ENCODE measurements at regions not wholly inside any gene's neighbourhood (a gene's known extent, or its start where the extent isn't known, plus 50 kb on each side); places are given as distances from the start of the nearest gene placed in this dataset.

GRCh38 chr6:43953794-43954310 lies 173.4 kb downstream of the MRPL14 start:
- TF ChIP-seq RAD21 (CRISPR knock-in tag; conservative IDR thresholded peaks at IDR 0.05 in 1 of 2, IDR thresholded peaks at IDR 0.05 in 1 of 2): peak; percentile 39 to 69
- peak; percentile 56 to 69 (median 63) for TF ChIP-seq CTCF (IDR thresholded peaks at IDR 0.05 in 2 of 3, conservative IDR thresholded peaks at IDR 0.05 in 1 of 3; ENCODE audit: insufficient read depth in 2 of 3, low read depth in 1 of 3, low read length in 3 of 3)
- no peak for TF ChIP-seq ARNT (IDR thresholded peaks at IDR 0.05)
- no peak for TF ChIP-seq ZNF274 (IDR thresholded peaks at IDR 0.05; ENCODE audit: borderline replicate concordance, low read depth, low read length)
- no peak for TF ChIP-seq CREB3 (tag; conservative IDR thresholded peaks at IDR 0.05; ENCODE audit: low read depth)
- no peak for TF ChIP-seq KLF13 (tag; IDR thresholded peaks at IDR 0.05; ENCODE audit: borderline replicate concordance, low read depth)
- TF ChIP-seq C11orf30 (IDR thresholded peaks at IDR 0.05; ENCODE audit: low read depth): no peak
- no peak for TF ChIP-seq ELF1 (tag; IDR thresholded peaks at IDR 0.05)
- TF ChIP-seq NFE2 (IDR thresholded peaks at IDR 0.05; ENCODE audit: low read depth): no peak
- TF ChIP-seq, protein P1, sequence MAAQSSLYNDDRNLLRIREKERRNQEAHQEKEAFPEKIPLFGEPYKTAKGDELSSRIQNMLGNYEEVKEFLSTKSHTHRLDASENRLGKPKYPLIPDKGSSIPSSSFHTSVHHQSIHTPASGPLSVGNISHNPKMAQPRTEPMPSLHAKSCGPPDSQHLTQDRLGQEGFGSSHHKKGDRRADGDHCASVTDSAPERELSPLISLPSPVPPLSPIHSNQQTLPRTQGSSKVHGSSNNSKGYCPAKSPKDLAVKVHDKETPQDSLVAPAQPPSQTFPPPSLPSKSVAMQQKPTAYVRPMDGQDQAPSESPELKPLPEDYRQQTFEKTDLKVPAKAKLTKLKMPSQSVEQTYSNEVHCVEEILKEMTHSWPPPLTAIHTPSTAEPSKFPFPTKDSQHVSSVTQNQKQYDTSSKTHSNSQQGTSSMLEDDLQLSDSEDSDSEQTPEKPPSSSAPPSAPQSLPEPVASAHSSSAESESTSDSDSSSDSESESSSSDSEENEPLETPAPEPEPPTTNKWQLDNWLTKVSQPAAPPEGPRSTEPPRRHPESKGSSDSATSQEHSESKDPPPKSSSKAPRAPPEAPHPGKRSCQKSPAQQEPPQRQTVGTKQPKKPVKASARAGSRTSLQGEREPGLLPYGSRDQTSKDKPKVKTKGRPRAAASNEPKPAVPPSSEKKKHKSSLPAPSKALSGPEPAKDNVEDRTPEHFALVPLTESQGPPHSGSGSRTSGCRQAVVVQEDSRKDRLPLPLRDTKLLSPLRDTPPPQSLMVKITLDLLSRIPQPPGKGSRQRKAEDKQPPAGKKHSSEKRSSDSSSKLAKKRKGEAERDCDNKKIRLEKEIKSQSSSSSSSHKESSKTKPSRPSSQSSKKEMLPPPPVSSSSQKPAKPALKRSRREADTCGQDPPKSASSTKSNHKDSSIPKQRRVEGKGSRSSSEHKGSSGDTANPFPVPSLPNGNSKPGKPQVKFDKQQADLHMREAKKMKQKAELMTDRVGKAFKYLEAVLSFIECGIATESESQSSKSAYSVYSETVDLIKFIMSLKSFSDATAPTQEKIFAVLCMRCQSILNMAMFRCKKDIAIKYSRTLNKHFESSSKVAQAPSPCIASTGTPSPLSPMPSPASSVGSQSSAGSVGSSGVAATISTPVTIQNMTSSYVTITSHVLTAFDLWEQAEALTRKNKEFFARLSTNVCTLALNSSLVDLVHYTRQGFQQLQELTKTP (IDR thresholded peaks at IDR 0.05; ENCODE audit: low read depth in 1 of 2, partially characterized antibody in 2 of 2): no peak
- no peak for TF ChIP-seq TAF1 (IDR thresholded peaks at IDR 0.05; ENCODE audit: control insufficient read depth, extremely low read depth, insufficient read depth, low read length, severe bottlenecking)
- no peak for TF ChIP-seq NCOA1 (IDR thresholded peaks at IDR 0.05; ENCODE audit: low read depth)

Data from K562 (cell line).